CD4-positive, alpha-beta memory T cell (primary cell): ENCODE measurements at regions not wholly inside any gene's neighbourhood (a gene's known extent, or its start where the extent isn't known, plus 50 kb on each side); places are given as distances from the start of the nearest gene placed in this dataset.

Experiments
- CTCF ChIA-PET: fragments of 350-600 bp; sonication (Branson Sonifier 250); formaldehyde crosslinking; loops from one replicate; lab custom pipeline; 2021; ENCODE audit warnings: inconsistent platforms; ENCODE audit not compliant: partially characterized antibody; lab: Charles Lee
- POLR2A ChIA-PET: fragments of 350-600 bp; sonication (Branson Sonifier 250); formaldehyde crosslinking; loops from one replicate; lab custom pipeline; 2021; ENCODE audit not compliant: partially characterized antibody; lab: Charles Lee
- DNase-seq, 5 donors: peaks; one replicate each; pipeline versions ENCODE4 v3.0.0 to v3.0.0-alpha.2; 2020 to 2022; ENCODE audit warnings: mixed read lengths in 1 of 5
- H3K27ac ChIP-seq: one replicate; pipeline ENCODE4 v1.7.0; 2013; ENCODE audit warnings: low read depth, low read length
- H3K27me3 ChIP-seq: 2 replicates; pipeline ENCODE4 v1.7.0; 2013; ENCODE audit warnings: mild to moderate bottlenecking, low read length, moderate library complexity; ENCODE audit not compliant: insufficient read depth
- H3K36me3 ChIP-seq: 2 replicates; pipeline ENCODE4 v1.7.0; 2013; ENCODE audit warnings: mild to moderate bottlenecking, low read length, moderate library complexity; ENCODE audit not compliant: insufficient read depth
- H3K4me1 ChIP-seq: 2 replicates; pipeline ENCODE4 v1.7.0; 2013; ENCODE audit warnings: mild to moderate bottlenecking, low read length, moderate library complexity; ENCODE audit not compliant: insufficient read depth
- H3K4me3 ChIP-seq, 2 donors: one replicate each; pipeline ENCODE4 v1.7.0; 2013; ENCODE audit warnings: low read length in 2 of 2, mild to moderate bottlenecking in 1 of 2
- H3K9me3 ChIP-seq, 2 donors: one replicate each; pipeline ENCODE4 v1.7.0; 2013; ENCODE audit warnings: low read length in 2 of 2, control low read depth in 1 of 2; ENCODE audit not compliant: control insufficient read depth in 1 of 2
- H3K27ac Mint-ChIP-seq, 7 donors: one replicate each; pipeline ENCODE4 v1.8.0; 2020 to 2021; ENCODE audit warnings: mixed read lengths in 7 of 7, mild to moderate bottlenecking in 6 of 7, inconsistent platforms in 3 of 7, moderate library complexity in 3 of 7
- H3K27me3 Mint-ChIP-seq, 2 donors: one replicate each; pipeline ENCODE4 v1.8.0; 2020 to 2021; ENCODE audit warnings: mixed read lengths in 2 of 2
- H3K36me3 Mint-ChIP-seq, 2 donors: one replicate each; pipeline ENCODE4 v1.8.0; 2020 to 2021; ENCODE audit warnings: mixed read lengths in 2 of 2, inconsistent platforms in 1 of 2, mild to moderate bottlenecking in 1 of 2
- H3K4me1 Mint-ChIP-seq, 4 donors: one replicate each; pipeline ENCODE4 v1.8.0; 2020 to 2021; ENCODE audit warnings: mixed read lengths in 4 of 4, mild to moderate bottlenecking in 1 of 4
- H3K4me3 Mint-ChIP-seq, 8 donors: one replicate each; pipeline ENCODE4 v1.8.0; 2020 to 2021; ENCODE audit warnings: mixed read lengths in 8 of 8, mild to moderate bottlenecking in 7 of 8, moderate library complexity in 6 of 8, inconsistent platforms in 3 of 8
- H3K9me3 Mint-ChIP-seq, 8 donors: one replicate each; pipeline ENCODE4 v1.8.0; 2020 to 2021; ENCODE audit warnings: mixed read lengths in 8 of 8, mild to moderate bottlenecking in 5 of 8, inconsistent platforms in 3 of 8, moderate library complexity in 1 of 8
- intact Hi-C: fragments of 100-400 bp; cut with micrococcal nuclease; formaldehyde crosslinking; loops from one replicate; pipeline ENCODE4 v1.15.1; 2023

- H3K27ac Mint-ChIP-seq = no peak overlapping the region
- ChIA-PET POLR2A (no interaction called here), CTCF (interaction anchor here (1.2 kb wide), 1 partner anchor 10 kb away, joined by 3 read pairs; no protein-coding TSS in a partner anchor)
- Histone ChIP-seq H3K9me3 (no peaks in the 10 kb centered on the region), H3K4me3 (no peak overlapping the region), H3K27ac (no peak overlapping the region), H3K27me3 (no peaks in the 10 kb centered on the region), H3K36me3 (no peaks in the 10 kb centered on the region), H3K4me1 (no peaks in the 10 kb centered on the region)
- H3K9me3 Mint-ChIP-seq = peaks cover 0 to 8% (median 0%) of the 10 kb centered on the region in 8 donors
- no peaks in the 10 kb centered on the region for H3K36me3 Mint-ChIP-seq
- no peaks in the 10 kb centered on the region for H3K4me1 Mint-ChIP-seq
- intact Hi-C loops = no loop called here
- DNase-seq = no peak
- H3K4me3 Mint-ChIP-seq = no peak overlapping the region
- H3K27me3 Mint-ChIP-seq = no peaks in the 10 kb centered on the region
These were observed 141.5 kb downstream of the GABRG2 start for GRCh38 chr5:162209005-162209605.

GRCh38 chr5:162214551-162214950 lies 147.0 kb downstream of the GABRG2 start:
- Mint-ChIP-seq H3K4me3 (no peak overlapping the region), H3K4me1 (no peaks in the 10 kb centered on the region), H3K27ac (no peak overlapping the region), H3K9me3 (peaks cover 0 to 2% (median 0%) of the 10 kb centered on the region in 8 donors), H3K36me3 (no peaks in the 10 kb centered on the region), H3K27me3 (no peaks in the 10 kb centered on the region)
- Histone ChIP-seq H3K4me1 (no peaks in the 10 kb centered on the region), H3K4me3 (no peak overlapping the region), H3K36me3 (no peaks in the 10 kb centered on the region), H3K9me3 (no peaks in the 10 kb centered on the region), H3K27ac (no peak overlapping the region), H3K27me3 (no peaks in the 10 kb centered on the region)
- no peak for DNase-seq
- POLR2A ChIA-PET = no interaction called here
- CTCF ChIA-PET = no interaction called here
- intact Hi-C loops = no loop called here

GRCh38 chr5:162217037-162217436 lies 149.5 kb downstream of the GABRG2 start:
- Histone ChIP-seq H3K4me1 (no peaks in the 10 kb centered on the region), H3K27ac (no peak overlapping the region), H3K9me3 (no peaks in the 10 kb centered on the region), H3K27me3 (no peaks in the 10 kb centered on the region), H3K4me3 (no peak overlapping the region), H3K36me3 (no peaks in the 10 kb centered on the region)
- H3K27ac Mint-ChIP-seq = no peak overlapping the region
- H3K27me3 Mint-ChIP-seq = no peaks in the 10 kb centered on the region
- no peaks in the 10 kb centered on the region for H3K4me1 Mint-ChIP-seq
- POLR2A ChIA-PET = no interaction called here
- H3K36me3 Mint-ChIP-seq = no peaks in the 10 kb centered on the region
- CTCF ChIA-PET = no interaction called here
- no peak overlapping the region for H3K4me3 Mint-ChIP-seq
- peaks cover 0 to 8% (median 3%) of the 10 kb centered on the region in 8 donors for H3K9me3 Mint-ChIP-seq
- DNase-seq = no peak
- intact Hi-C loops = no loop called here

- Histone ChIP-seq H3K27ac (no peak overlapping the region), H3K4me3 (no peak overlapping the region), H3K4me1 (no peaks in the 10 kb centered on the region), H3K36me3 (no peaks in the 10 kb centered on the region), H3K27me3 (no peaks in the 10 kb centered on the region), H3K9me3 (no peaks in the 10 kb centered on the region)
- Mint-ChIP-seq H3K36me3 (no peaks in the 10 kb centered on the region), H3K4me3 (no peak overlapping the region), H3K27me3 (no peaks in the 10 kb centered on the region), H3K9me3 (peaks cover 2 to 14% (median 4%) of the 10 kb centered on the region in 8 donors), H3K27ac (no peak overlapping the region), H3K4me1 (no peaks in the 10 kb centered on the region)
- CTCF ChIA-PET = no interaction called here
- DNase-seq = no peak
- intact Hi-C loops = no loop called here
- POLR2A ChIA-PET = no interaction called here
These were observed 154.3 kb downstream of the GABRG2 start for GRCh38 chr5:162221910-162222309.

GRCh38 chr5:162227075-162227474 lies 159.5 kb downstream of the GABRG2 start:
- intact Hi-C loops = no loop called here
- DNase-seq = no peak
- Histone ChIP-seq H3K27ac (no peak overlapping the region), H3K4me1 (no peaks in the 10 kb centered on the region), H3K27me3 (no peaks in the 10 kb centered on the region), H3K4me3 (no peak overlapping the region), H3K9me3 (peaks cover 0 to 4% of the 10 kb centered on the region in 2 donors), H3K36me3 (no peaks in the 10 kb centered on the region)
- no peaks in the 10 kb centered on the region for H3K4me1 Mint-ChIP-seq
- H3K36me3 Mint-ChIP-seq = no peaks in the 10 kb centered on the region
- ChIA-PET POLR2A (no interaction called here), CTCF (no interaction called here)
- peaks cover 2 to 15% (median 5%) of the 10 kb centered on the region in 8 donors for H3K9me3 Mint-ChIP-seq
- no peaks in the 10 kb centered on the region for H3K27me3 Mint-ChIP-seq
- no peak overlapping the region for H3K4me3 Mint-ChIP-seq
- no peak overlapping the region for H3K27ac Mint-ChIP-seq

- Histone ChIP-seq H3K27me3 (no peaks in the 10 kb centered on the region), H3K4me1 (no peaks in the 10 kb centered on the region), H3K36me3 (no peaks in the 10 kb centered on the region), H3K27ac (no peak overlapping the region), H3K9me3 (peaks cover 0 to 4% of the 10 kb centered on the region in 2 donors), H3K4me3 (no peak overlapping the region)
- H3K27ac Mint-ChIP-seq = no peak overlapping the region
- ChIA-PET CTCF (no interaction called here), POLR2A (no interaction called here)
- intact Hi-C loops = no loop called here
- no peak for DNase-seq
- H3K36me3 Mint-ChIP-seq = no peaks in the 10 kb centered on the region
- peaks cover 0 to 29% (median 10%) of the 10 kb centered on the region in 8 donors for H3K9me3 Mint-ChIP-seq
- H3K27me3 Mint-ChIP-seq = no peaks in the 10 kb centered on the region
- no peak overlapping the region for H3K4me3 Mint-ChIP-seq
- H3K4me1 Mint-ChIP-seq = no peaks in the 10 kb centered on the region
These were observed 162.8 kb downstream of the GABRG2 start for GRCh38 chr5:162230348-162230747.

- Mint-ChIP-seq H3K4me1 (no peaks in the 10 kb centered on the region), H3K9me3 (peaks cover 0 to 34% (median 11%) of the 10 kb centered on the region in 8 donors), H3K36me3 (no peaks in the 10 kb centered on the region), H3K27ac (no peak overlapping the region), H3K27me3 (no peaks in the 10 kb centered on the region), H3K4me3 (no peak overlapping the region)
- ChIA-PET CTCF (interaction anchor here (0.7 kb wide), 1 partner anchor 65 kb away, joined by 5 read pairs; no protein-coding TSS in a partner anchor), POLR2A (no interaction called here)
- Histone ChIP-seq H3K9me3 (peaks cover 0 to 4% of the 10 kb centered on the region in 2 donors), H3K36me3 (no peaks in the 10 kb centered on the region), H3K4me1 (no peaks in the 10 kb centered on the region), H3K27ac (no peak overlapping the region), H3K4me3 (no peak overlapping the region), H3K27me3 (no peaks in the 10 kb centered on the region)
- no peak for DNase-seq
- intact Hi-C loops = no loop called here
These were observed 163.9 kb downstream of the GABRG2 start for GRCh38 chr5:162231522-162231921.
